Astrocyte of the cerebellum (primary cell): ENCODE measurements at regions not wholly inside any gene's neighbourhood (a gene's known extent, or its start where the extent isn't known, plus 50 kb on each side); places are given as distances from the start of the nearest gene placed in this dataset.

Experiments used
- DNase-seq: peaks from one replicate; pipeline ENCODE4 v3.0.0-alpha.2; 2011; ENCODE audit warnings: low read depth
- H3K4me3 ChIP-seq: 2 replicates; pipeline ENCODE4 v1.5.1; 2011; ENCODE audit warnings: mild to moderate bottlenecking, low read depth, low read length, moderate library complexity
- in situ Hi-C: cut with HindIII; loops from 2 replicates; pipeline ENCODE4 v1.10.0; 2017; ENCODE audit warnings: low sequenced_read_pairs
- TF ChIP-seq, protein P1 (sequence below): IDR thresholded peaks from 2 replicates; pipeline ENCODE4 v1.5.1; 2012; ENCODE audit warnings: low read length, low read depth, moderate library complexity, mild to moderate bottlenecking; ENCODE audit errors: missing control alignments

DNA sequence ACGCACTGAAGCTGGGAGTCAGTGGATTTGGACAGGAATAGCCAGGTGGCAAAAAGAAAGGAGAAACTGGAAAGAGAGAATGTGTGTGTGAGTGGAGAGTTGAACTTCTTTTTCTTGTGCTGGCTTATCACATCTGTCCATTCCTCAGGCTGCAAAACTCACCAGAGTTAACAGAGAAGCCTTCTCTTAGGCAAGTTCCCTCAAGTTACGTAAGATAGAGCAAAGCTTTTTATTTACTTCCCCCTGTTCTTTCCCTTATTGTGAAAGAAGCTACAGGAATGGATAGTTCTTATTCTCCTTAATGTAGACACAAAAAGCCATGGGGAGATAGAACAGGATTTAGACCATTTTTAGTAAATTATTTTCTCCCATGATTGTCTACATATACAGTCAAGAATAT is 188.6 kb downstream of the BMP2 start:
- in situ Hi-C loops = no loop called here

DNA sequence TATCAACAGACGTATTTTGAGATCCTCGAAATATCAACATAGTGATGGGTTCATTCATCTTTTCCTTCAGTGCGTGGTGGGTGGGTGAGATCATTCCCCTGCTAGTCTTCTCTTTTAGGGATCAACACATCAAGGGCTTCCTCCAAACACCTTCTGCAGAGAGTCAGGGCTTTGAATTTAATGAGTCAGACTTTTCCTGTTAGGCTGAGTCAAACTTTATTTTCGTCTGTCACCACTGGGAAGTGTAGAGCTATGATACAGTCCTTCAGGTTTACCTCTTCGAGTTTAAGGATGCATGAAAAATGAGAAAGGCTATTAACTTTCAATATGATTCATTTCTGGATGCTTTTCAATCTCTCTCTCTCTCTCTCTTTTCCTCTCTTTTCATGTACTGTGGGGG is 189.1 kb downstream of the BMP2 start:
- TF ChIP-seq, protein P1, sequence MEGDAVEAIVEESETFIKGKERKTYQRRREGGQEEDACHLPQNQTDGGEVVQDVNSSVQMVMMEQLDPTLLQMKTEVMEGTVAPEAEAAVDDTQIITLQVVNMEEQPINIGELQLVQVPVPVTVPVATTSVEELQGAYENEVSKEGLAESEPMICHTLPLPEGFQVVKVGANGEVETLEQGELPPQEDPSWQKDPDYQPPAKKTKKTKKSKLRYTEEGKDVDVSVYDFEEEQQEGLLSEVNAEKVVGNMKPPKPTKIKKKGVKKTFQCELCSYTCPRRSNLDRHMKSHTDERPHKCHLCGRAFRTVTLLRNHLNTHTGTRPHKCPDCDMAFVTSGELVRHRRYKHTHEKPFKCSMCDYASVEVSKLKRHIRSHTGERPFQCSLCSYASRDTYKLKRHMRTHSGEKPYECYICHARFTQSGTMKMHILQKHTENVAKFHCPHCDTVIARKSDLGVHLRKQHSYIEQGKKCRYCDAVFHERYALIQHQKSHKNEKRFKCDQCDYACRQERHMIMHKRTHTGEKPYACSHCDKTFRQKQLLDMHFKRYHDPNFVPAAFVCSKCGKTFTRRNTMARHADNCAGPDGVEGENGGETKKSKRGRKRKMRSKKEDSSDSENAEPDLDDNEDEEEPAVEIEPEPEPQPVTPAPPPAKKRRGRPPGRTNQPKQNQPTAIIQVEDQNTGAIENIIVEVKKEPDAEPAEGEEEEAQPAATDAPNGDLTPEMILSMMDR = no peak
- DNase-seq = no peak
- no peak overlapping the region for H3K4me3 ChIP-seq
- in situ Hi-C loops = no loop called here

More for the DNA sequence above, 188.6 kb downstream of the BMP2 start:
- TF ChIP-seq, protein P1 = no peak
- no peak overlapping the region for H3K4me3 ChIP-seq
- no peak for DNase-seq

DNA sequence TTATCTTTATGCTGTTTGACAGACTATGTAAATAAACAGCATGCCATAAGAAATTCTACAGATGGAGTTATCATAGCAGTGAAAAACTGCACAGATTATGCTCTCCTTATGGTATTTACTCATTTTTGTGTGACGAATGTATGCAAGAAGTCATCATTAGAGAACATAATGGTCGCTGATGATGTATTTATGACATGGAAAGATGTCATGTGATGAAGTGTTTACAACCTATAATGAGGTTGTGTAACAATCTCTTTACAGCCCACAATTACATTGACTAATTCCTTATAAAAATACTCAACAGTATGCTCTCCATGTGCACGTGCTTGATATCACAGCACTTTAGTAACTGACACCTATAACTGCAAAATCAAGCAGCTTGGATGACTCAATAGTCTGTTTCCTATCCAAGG is 192.4 kb downstream of the BMP2 start:
- H3K4me3 ChIP-seq = no peak overlapping the region
- DNase-seq = no peak
- TF ChIP-seq, protein P1 = no peak
- in situ Hi-C loops = no loop called here

DNA sequence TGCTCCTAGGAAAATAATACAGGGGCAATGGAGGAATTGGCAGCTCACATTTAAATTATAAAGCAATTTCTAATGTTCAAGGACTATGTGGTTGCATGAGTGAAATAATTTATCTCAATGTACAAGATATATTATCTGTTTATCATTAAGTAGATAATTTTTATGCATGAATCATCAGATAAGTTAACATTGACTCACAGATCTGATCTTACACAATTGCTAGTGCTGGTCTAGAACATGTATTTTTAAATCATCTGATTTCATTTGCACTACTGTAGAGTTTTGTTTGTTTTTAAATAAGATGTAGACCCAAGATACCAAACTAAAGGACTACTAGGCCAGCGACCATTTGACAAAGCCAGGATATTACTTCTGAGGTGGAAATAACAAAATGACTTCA is 199.2 kb downstream of the BMP2 start:
- in situ Hi-C loops = no loop called here
- TF ChIP-seq, protein P1 = no peak
- no peak overlapping the region for H3K4me3 ChIP-seq

DNA sequence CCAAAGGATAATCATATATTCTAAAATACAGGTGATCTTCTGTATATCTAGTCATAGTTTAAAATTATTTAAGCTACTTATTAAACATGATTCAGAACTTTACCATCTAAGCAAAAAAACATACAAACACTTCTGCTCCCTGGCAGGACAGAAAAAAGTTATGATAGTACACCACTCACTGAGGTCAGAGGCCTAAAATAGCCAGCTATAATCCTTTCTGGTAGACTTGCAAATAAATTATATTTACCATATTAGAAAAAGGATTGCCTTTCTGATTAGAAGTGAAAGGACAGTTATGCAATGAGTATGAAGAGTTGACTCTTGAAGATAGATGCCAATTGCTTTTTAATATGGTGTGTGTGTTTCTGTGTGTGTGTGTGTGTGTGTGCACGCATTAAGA is 207.4 kb downstream of the BMP2 start:
- no peak for DNase-seq
- no peak overlapping the region for H3K4me3 ChIP-seq
- in situ Hi-C loops = no loop called here
- TF ChIP-seq, protein P1 = no peak

More for the DNA sequence above, 199.2 kb downstream of the BMP2 start:
- no peak for DNase-seq

DNA sequence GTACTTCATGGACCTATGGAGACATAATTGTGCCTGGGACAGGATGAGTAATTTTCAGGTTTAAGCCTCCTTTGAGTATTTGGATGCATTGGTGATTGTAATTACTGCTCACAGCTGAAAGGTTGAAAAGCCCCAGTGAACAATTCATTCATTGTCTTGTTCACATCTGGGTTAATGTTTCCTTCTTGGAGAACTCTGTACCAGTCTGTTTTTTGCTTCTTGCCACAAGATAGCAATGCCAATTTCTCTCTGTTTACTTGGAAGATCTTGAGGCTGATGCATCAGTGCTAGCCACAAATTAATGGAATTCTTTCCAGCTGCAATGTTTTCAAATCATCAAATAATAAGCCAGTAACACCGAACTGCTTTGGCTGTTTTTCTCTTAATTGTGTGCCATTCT is 207.8 kb downstream of the BMP2 start:
- TF ChIP-seq, protein P1 = no peak
- in situ Hi-C loops = no loop called here
- no peak for DNase-seq
- no peak overlapping the region for H3K4me3 ChIP-seq
